ENCODE measurements at regions not wholly inside any gene's neighbourhood (a gene's known extent, or its start where the extent isn't known, plus 50 kb on each side); places are given as distances from the start of the nearest gene placed in this dataset.

DNA sequence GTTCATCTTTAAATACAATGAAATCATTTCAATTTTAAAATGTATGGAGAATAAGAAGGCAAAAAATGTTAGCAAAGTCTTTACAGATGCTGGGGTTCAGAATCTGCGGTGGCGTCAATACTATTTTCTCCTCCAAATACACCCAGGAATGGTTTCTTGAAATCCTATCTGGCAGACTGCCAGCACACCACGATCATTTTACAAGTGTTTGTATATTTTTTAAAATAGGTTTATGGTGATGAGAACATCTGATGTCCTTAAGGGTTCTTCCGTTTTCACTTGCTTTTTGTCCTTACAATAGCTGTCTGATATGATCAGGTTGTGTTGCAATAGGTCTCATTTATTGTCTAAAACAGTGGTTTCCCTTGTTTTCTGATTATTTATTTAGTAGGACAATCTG, 89.6 kb downstream of the CMPK2 start:
- DNase-seq (ENCODE audit: low read depth in 3 of 3): no peak

DNA sequence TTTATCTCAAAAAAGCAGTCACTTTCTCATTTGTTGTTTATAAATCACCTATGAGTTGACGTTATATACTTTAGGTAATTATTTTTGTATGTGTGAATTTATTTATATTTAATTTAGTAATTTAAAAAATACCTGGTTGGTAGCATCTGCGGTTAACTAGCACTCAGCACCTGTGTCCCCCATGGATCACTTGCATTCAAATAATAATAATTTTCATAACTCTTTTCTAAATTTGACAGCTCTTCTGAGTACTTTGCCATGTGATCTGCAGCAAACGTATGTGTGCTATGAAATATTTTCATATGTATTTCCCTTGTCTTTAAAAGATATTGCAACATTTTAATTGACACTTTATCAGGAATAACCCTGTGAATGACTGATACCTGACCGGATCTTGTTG, 88.1 kb downstream of the CMPK2 start:
- DNase-seq (ENCODE audit: low read depth in 3 of 3): no peak

- peak in 1 of 3 experiments; percentile 6 for DNase-seq (ENCODE audit: low read depth in 3 of 3)
Observed at GRCh38 chr2:6780765-6781274, 84.9 kb downstream of the CMPK2 start.

- no peak for DNase-seq (ENCODE audit: low read depth in 3 of 3)
Observed at GRCh38 chr2:6782517-6783237, 83.0 kb downstream of the CMPK2 start.

GRCh38 chr2:6783238-6783614, 82.5 kb downstream of the CMPK2 start:
- no peak for DNase-seq (ENCODE audit: low read depth in 3 of 3)

DNA sequence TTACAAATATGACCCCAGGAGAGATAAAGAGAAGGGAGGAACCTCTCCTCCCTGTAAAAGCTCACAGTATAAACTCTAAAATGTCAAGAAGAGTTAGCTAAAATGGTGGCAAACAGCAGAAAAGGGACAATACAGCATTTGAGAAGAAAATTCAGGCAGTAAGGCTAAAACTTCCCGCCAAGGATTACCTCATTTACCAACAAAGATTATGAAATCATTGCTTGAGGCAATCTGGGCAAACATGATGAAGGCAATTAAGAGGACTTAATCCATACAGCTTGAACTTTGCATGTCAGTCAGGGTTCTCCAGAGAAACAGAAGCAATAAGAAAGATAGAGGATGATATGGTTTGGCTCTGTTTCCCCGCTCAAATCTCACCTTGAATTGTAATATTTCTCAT, 81.4 kb downstream of the CMPK2 start:
- DNase-seq (ENCODE audit: low read depth in 3 of 3): no peak

GRCh38 chr2:6785493-6785892, 80.2 kb downstream of the CMPK2 start:
- no peak for DNase-seq (ENCODE audit: low read depth in 3 of 3)

DNA sequence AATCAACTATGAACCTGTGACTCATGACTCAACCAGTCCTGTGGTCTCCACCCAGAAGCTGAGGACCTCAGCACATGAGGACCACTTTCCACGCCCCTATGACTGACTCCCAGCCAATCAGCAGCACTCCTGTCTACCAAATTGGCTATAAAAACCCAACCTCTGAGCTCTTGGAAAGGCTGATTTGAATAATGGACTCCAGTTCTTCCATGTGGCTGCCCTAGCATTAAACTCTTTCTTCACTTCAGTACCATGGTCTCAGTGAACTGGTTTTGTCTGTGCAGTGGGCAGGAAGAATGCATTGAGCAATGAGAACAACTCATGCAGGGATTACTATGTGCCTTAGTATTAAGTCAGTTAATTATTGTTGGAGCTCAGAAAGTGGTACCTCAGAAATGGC, 78.3 kb downstream of the CMPK2 start:
- DNase-seq (ENCODE audit: low read depth in 3 of 3): no peak

DNA sequence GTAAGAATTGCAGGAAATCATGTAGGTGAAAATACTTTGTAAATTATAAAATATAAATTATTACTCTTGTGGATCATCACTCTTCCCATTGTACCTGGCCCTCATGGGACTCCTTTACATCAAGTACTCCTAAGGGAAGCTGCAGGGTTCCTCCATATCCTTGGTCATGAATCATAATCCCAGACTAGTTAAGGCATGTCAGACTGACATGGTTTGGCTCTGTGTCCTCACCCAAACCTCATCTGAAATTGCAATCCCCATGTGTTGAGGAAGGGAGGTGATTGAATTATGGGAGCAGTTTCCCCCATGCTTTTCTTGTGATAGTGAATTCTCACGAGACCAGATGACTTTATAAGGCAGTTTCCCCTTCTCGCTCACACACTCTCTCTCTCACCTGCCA, 77.1 kb downstream of the CMPK2 start:
- no peak for DNase-seq (ENCODE audit: low read depth in 3 of 3)

DNA sequence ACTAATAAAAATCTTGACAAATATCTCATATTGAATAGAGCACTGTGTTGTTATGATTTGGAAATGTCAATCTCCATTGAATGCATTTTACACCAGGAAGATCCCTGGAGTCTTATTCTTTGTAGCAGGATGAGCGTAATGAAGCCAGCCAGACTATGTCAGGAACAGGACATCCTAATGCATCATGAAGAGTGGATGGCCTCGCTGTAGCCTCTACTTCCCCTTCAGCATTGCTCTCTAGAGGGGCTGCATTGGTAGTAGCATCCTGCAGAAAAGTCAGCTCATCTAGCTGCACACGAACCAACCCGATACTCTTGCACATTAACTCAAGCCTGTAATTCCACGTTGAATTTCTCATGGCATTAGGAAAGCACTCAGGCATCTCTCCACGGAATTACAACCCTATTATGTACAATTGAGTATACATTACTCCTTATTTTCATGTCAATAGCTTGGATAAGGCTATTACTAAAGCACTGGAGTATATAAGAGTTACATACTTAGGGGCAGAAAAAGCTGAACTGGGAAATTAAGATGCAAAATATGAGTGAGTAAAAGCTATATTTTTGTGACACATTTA, 76.1 kb downstream of the CMPK2 start:
- DNase-seq (ENCODE audit: low read depth in 3 of 3): no peak

DNA sequence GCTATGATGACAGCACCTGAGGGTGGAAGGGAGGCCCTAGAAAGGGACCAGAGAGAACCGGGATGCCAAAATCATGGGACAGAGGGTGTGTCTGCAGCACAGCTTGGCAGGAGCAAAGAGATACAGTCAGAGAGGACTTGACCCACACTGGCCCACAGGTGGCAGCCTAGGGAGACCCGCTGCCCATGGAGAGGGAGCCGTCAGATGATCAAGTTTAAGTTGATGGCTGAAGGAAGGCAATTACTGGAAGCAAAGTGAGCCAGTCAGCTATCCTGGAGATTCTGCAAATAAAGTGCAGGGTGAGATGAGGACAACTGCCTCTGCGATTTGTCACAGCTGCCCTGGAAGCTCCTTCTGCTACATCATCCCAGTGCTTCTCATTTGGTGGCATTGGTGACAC, 74.0 kb downstream of the CMPK2 start:
- DNase-seq (ENCODE audit: low read depth in 3 of 3): no peak

- no peak for DNase-seq (ENCODE audit: low read depth in 3 of 3)
Observed at GRCh38 chr2:6792883-6793282, 72.8 kb downstream of the CMPK2 start.

DNA sequence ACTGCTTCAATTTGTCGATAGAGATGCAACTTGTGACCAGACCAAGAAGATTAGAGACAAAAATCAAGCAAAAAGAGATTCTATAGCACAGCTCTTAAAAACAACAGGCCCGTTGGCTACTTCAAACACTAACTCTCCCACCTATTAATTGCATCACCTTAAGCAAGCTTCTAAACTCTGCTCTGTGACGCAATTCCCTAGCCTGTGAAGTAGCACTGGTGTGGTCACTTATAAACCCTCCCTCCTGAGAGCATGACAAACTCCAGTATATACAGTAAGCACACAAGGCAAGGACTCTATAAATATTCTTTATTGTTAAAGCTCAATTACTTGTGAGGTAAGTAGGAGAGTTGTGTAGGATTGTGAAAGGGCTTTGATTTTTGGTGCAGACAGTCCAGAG, 72.3 kb downstream of the CMPK2 start:
- DNase-seq (ENCODE audit: low read depth in 3 of 3): no peak

- no peak for DNase-seq (ENCODE audit: low read depth in 3 of 3)
Observed at GRCh38 chr2:6793913-6794312, 71.8 kb downstream of the CMPK2 start.

DNA sequence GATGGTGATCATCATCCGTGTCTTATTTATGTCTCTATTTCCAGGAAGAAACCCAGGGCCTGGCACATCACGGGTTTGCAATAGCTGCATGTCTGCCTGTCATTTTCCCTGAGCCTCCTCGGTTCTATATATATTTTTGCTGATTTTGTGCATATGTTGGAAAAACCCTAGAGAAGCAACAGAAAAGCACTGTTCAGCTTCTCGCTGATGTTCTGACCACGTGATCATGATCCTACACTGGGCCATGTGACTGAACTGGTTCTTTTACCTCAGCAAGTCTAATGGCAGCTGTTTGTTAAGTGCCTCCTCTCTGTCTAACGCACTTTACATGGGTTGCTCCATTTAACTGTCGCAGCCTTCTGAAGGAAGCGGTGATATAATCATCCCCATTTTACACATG, 71.3 kb downstream of the CMPK2 start:
- no peak for DNase-seq (ENCODE audit: low read depth in 3 of 3)
